HFF-Myc (cell line): ENCODE measurements at regions not wholly inside any gene's neighbourhood (a gene's known extent, or its start where the extent isn't known, plus 50 kb on each side); places are given as distances from the start of the nearest gene placed in this dataset.

Experiments
- DNase-seq: peaks from one replicate; pipeline ENCODE4 v3.0.0-alpha.2; 2011; ENCODE audit warnings: low read depth; ENCODE audit errors: extremely low read depth
- H3K4me3 ChIP-seq: replicated peaks from 2 replicates; pipeline ENCODE4 v1.5.1; 2011; ENCODE audit warnings: low read depth, mild to moderate bottlenecking, control low read depth, low read length
- CTCF ChIP-seq: IDR thresholded peaks from 2 replicates; pipeline ENCODE4 v1.5.1; 2012; ENCODE audit warnings: mild to moderate bottlenecking, low read depth, low read length, control low read depth; ENCODE audit errors: missing control alignments

- no peak for DNase-seq
- no peak for TF ChIP-seq CTCF
- no peak overlapping the region for H3K4me3 ChIP-seq
These were observed 226.8 kb downstream of the STIM2 start for GRCh38 chr4:27087306-27088045.

GRCh38 chr4:27088491-27088890 is 227.8 kb downstream of the STIM2 start:
- TF ChIP-seq CTCF, result no peak
- no peak for DNase-seq
- no peak overlapping the region for H3K4me3 ChIP-seq

GRCh38 chr4:27089186-27089585 is 228.5 kb downstream of the STIM2 start:
- no peak for TF ChIP-seq CTCF
- no peak for DNase-seq

GRCh38 chr4:27090406-27090805 is 229.8 kb downstream of the STIM2 start:
- H3K4me3 ChIP-seq, result no peak overlapping the region
- no peak for TF ChIP-seq CTCF

More at GRCh38 chr4:27089186-27089585, 228.5 kb downstream of the STIM2 start:
- no peak overlapping the region for H3K4me3 ChIP-seq

GRCh38 chr4:27094224-27094623 is 233.6 kb downstream of the STIM2 start:
- TF ChIP-seq CTCF, result no peak
- DNase-seq, result no peak
- H3K4me3 ChIP-seq, result no peak overlapping the region

More at GRCh38 chr4:27090406-27090805, 229.8 kb downstream of the STIM2 start:
- DNase-seq, result no peak

GRCh38 chr4:27094783-27095182 is 234.1 kb downstream of the STIM2 start:
- no peak for DNase-seq
- H3K4me3 ChIP-seq, result no peak overlapping the region
- no peak for TF ChIP-seq CTCF
